Neural cell (in vitro differentiated cells): ENCODE measurements at regions not wholly inside any gene's neighbourhood (a gene's known extent, or its start where the extent isn't known, plus 50 kb on each side); places are given as distances from the start of the nearest gene placed in this dataset.

Source experiments
- H2AFZ ChIP-seq: fragments of 200-600, 300-800 bp; sonication (generic), shearing (Covaris generic); 2 replicates; pipeline ENCODE4 v1.6.0; 2014; ENCODE audit warnings: low read depth, mild to moderate bottlenecking, antibody characterized with exemption, low read length, moderate library complexity
- H3F3A ChIP-seq: fragments of 200-600 bp; shearing (Covaris generic); 2 replicates; pipeline ENCODE4 v1.6.1; 2016; ENCODE audit warnings: mild to moderate bottlenecking, moderate library complexity, mixed read lengths, antibody characterized with exemption, low read length; ENCODE audit not compliant: insufficient read depth, poor library complexity, severe bottlenecking
- H3K27ac ChIP-seq: fragments of 200-600, 300-800 bp; sonication (generic), shearing (Covaris generic); 2 replicates; pipeline ENCODE4 v1.5.1; 2014; ENCODE audit warnings: mild to moderate bottlenecking, low read length, moderate library complexity
- H3K27me3 ChIP-seq: fragments of 300-800, 200-600 bp; sonication (generic), shearing (Covaris generic); 2 replicates; pipeline ENCODE4 v1.6.0; 2014; ENCODE audit warnings: mild to moderate bottlenecking, low read depth, low read length, moderate library complexity; ENCODE audit not compliant: insufficient read depth
- H3K36me3 ChIP-seq: fragments of 300-800, 200-600 bp; sonication (generic), shearing (Covaris generic); 2 replicates; pipeline ENCODE4 v1.5.1; 2014; ENCODE audit warnings: mild to moderate bottlenecking, antibody characterized with exemption, low read length, moderate library complexity; ENCODE audit not compliant: insufficient read depth
- H3K4me2 ChIP-seq: fragments of 300-800, 200-600 bp; sonication (generic), shearing (Covaris generic); 2 replicates; pipeline ENCODE4 v1.6.0; 2014; ENCODE audit warnings: mild to moderate bottlenecking, low read length
- H3K4me3 ChIP-seq: fragments of 300-800, 200-600 bp; sonication (generic), shearing (Covaris generic); 2 replicates; pipeline ENCODE4 v1.5.1; 2014; ENCODE audit warnings: mild to moderate bottlenecking, low read length, moderate library complexity
- H3K79me2 ChIP-seq: fragments of 200-600 bp; shearing (Covaris generic); replicated peaks from 2 replicates; pipeline ENCODE4 v1.6.0; 2014; ENCODE audit warnings: mild to moderate bottlenecking, low read length, moderate library complexity; ENCODE audit not compliant: insufficient read depth
- H3K9ac ChIP-seq: fragments of 300-800, 200-600 bp; sonication (generic), shearing (Covaris generic); 2 replicates; pipeline ENCODE4 v1.6.1; 2016; ENCODE audit warnings: mild to moderate bottlenecking, low read length, mixed read lengths
- H3K9me2 ChIP-seq: fragments of 200-600 bp; shearing (Covaris generic); 2 replicates; pipeline ENCODE4 v1.6.1; 2016; ENCODE audit warnings: mild to moderate bottlenecking, low read length, mixed read lengths; ENCODE audit not compliant: insufficient read depth
- H3K9me3 ChIP-seq: fragments of 200-600, 300-800 bp; sonication (generic), shearing (Covaris generic); 2 replicates; pipeline ENCODE4 v1.6.1; 2016; ENCODE audit warnings: mild to moderate bottlenecking, mixed run types, low read length, moderate library complexity, mixed read lengths
- H4K20me1 ChIP-seq: fragments of 200-600 bp; shearing (Covaris generic); 2 replicates; pipeline ENCODE4 v1.6.1; 2016; ENCODE audit warnings: mild to moderate bottlenecking, mixed run types; ENCODE audit not compliant: insufficient read depth
- CTCF ChIP-seq: fragments of 450-650 bp; IDR thresholded peaks from 2 replicates; pipeline ENCODE4 v1.5.1; 2014; ENCODE audit warnings: antibody characterized with exemption, mild to moderate bottlenecking, moderate library complexity; ENCODE audit not compliant: poor library complexity, severe bottlenecking
- EP300 ChIP-seq: fragments of 450-650 bp; conservative IDR thresholded peaks from 2 replicates; pipeline ENCODE4 v1.6.1; 2014; ENCODE audit warnings: antibody characterized with exemption, mild to moderate bottlenecking, moderate library complexity; ENCODE audit not compliant: poor library complexity, severe bottlenecking
- EZH2 ChIP-seq: fragments of 200-600, 300-800 bp; shearing (Covaris generic), sonication (generic); IDR thresholded peaks from 2 replicates; pipeline ENCODE4 v1.6.1; 2014; ENCODE audit warnings: antibody characterized with exemption, low read length, borderline replicate concordance, mild to moderate bottlenecking; ENCODE audit not compliant: insufficient read depth, poor library complexity, severe bottlenecking
- MXI1 ChIP-seq: fragments of 450-650 bp; conservative IDR thresholded peaks from 2 replicates; pipeline ENCODE4 v1.6.1; 2014; ENCODE audit warnings: antibody characterized with exemption, mild to moderate bottlenecking; ENCODE audit not compliant: poor library complexity, severe bottlenecking
- POLR2AphosphoS5 ChIP-seq: IDR thresholded peaks from 2 replicates; pipeline ENCODE4 v1.6.1; 2012
- RAD21 ChIP-seq: fragments of 450-650 bp; conservative IDR thresholded peaks from 2 replicates; pipeline ENCODE4 v1.6.1; 2014; ENCODE audit warnings: antibody characterized with exemption, mild to moderate bottlenecking, moderate library complexity
- SMC3 ChIP-seq: fragments of 450-650 bp; conservative IDR thresholded peaks from 2 replicates; pipeline ENCODE4 v1.6.1; 2014; ENCODE audit warnings: antibody characterized with exemption, mild to moderate bottlenecking, moderate library complexity; ENCODE audit not compliant: poor library complexity
- TAF1 ChIP-seq: IDR thresholded peaks from 2 replicates; pipeline ENCODE4 v1.6.1; 2012; ENCODE audit warnings: low read depth
- TF ChIP-seq, protein P1 (sequence below): IDR thresholded peaks from 2 replicates; pipeline ENCODE4 v1.6.1; 2012; ENCODE audit warnings: borderline replicate concordance

DNA sequence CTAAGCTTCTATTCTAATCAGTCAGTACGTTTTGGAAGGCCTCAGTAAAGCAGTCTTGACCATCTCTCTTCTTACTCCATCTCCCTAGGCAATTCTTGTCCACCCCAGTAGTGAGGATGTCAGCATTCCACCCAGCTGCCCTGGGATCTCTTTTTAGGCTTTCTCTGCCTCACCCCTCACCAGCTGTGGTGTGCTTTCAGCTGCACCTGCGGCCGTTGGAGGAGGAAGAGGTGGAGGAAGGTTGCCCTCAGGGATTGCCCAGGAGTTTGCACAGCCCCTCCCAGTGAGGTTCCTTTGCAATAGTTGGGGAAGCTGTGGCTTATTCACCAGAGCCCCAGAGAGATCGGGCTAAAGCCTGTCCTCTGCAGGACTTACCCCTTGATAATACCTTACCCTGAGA, 615.8 kb downstream of the BNC2 start:
- H4K20me1 ChIP-seq = no peaks in the 10 kb centered on the region
- TF ChIP-seq EP300 (no peak), POLR2AphosphoS5 (no peak), SMC3 (no peak), MXI1 (no peak), CTCF (no peak), RAD21 (no peak)
- TF ChIP-seq, protein P1, sequence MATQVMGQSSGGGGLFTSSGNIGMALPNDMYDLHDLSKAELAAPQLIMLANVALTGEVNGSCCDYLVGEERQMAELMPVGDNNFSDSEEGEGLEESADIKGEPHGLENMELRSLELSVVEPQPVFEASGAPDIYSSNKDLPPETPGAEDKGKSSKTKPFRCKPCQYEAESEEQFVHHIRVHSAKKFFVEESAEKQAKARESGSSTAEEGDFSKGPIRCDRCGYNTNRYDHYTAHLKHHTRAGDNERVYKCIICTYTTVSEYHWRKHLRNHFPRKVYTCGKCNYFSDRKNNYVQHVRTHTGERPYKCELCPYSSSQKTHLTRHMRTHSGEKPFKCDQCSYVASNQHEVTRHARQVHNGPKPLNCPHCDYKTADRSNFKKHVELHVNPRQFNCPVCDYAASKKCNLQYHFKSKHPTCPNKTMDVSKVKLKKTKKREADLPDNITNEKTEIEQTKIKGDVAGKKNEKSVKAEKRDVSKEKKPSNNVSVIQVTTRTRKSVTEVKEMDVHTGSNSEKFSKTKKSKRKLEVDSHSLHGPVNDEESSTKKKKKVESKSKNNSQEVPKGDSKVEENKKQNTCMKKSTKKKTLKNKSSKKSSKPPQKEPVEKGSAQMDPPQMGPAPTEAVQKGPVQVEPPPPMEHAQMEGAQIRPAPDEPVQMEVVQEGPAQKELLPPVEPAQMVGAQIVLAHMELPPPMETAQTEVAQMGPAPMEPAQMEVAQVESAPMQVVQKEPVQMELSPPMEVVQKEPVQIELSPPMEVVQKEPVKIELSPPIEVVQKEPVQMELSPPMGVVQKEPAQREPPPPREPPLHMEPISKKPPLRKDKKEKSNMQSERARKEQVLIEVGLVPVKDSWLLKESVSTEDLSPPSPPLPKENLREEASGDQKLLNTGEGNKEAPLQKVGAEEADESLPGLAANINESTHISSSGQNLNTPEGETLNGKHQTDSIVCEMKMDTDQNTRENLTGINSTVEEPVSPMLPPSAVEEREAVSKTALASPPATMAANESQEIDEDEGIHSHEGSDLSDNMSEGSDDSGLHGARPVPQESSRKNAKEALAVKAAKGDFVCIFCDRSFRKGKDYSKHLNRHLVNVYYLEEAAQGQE = no peak
- H3K27ac ChIP-seq = no peak overlapping the region
- H2AFZ ChIP-seq = no peak overlapping the region
- H3K9me3 ChIP-seq = no peaks in the 10 kb centered on the region
- H3K79me2 ChIP-seq = no peaks in the 10 kb centered on the region
- no peak overlapping the region for H3K9ac ChIP-seq
- no peak overlapping the region for H3K4me2 ChIP-seq
- no peaks in the 10 kb centered on the region for H3K9me2 ChIP-seq
- H3F3A ChIP-seq = no peaks in the 10 kb centered on the region
- no peaks in the 10 kb centered on the region for H3K36me3 ChIP-seq
- H3K27me3 ChIP-seq = no peaks in the 10 kb centered on the region
- H3K4me3 ChIP-seq = no peak overlapping the region

DNA sequence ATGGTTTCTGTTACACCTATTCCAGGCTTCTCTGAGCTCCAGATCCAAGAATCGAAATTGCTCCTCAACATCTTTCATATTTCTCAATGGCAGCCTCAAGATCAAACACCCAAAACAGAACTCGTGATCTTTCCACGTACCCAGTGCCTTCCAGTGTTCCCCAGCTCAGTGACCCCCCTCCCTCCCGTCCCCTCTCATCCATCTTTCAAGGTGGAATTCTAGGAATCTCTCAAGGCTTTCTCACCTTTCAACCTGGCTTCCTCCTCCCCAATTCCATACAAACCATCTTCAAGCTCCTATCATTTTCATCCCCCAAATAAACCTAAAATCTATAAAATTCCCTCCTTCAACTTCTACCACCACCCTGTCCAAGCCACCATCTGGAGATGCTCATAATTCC, 615.3 kb downstream of the BNC2 start:
- H3K36me3 ChIP-seq = no peaks in the 10 kb centered on the region
- no peaks in the 10 kb centered on the region for H3K79me2 ChIP-seq
- H3K9ac ChIP-seq = no peak overlapping the region
- TF ChIP-seq RAD21 (no peak), TAF1 (no peak), SMC3 (no peak), EZH2 (no peak), CTCF (no peak)
- TF ChIP-seq, protein P1 = no peak
- no peaks in the 10 kb centered on the region for H3K27me3 ChIP-seq
- H4K20me1 ChIP-seq = no peaks in the 10 kb centered on the region
- H3K9me3 ChIP-seq = no peaks in the 10 kb centered on the region
- no peak overlapping the region for H3K4me2 ChIP-seq
- no peak overlapping the region for H3K27ac ChIP-seq
- no peaks in the 10 kb centered on the region for H3K9me2 ChIP-seq
- H3K4me3 ChIP-seq = no peak overlapping the region
- H3F3A ChIP-seq = no peaks in the 10 kb centered on the region
- H2AFZ ChIP-seq = no peak overlapping the region
